HepG2 (cell line): ENCODE measurements at regions not wholly inside any gene's neighbourhood (a gene's known extent, or its start where the extent isn't known, plus 50 kb on each side); places are given as distances from the start of the nearest gene placed in this dataset.
A peak's percentile ranks its signal among the peaks of the same experiment; 100 is the strongest.

Source experiments
- AKAP8 ChIP-seq: sonication (generic); formaldehyde crosslinking; IDR thresholded peaks from 2 replicates; pipeline ENCODE4 v1.5.1; 2020; ENCODE audit warnings: mild to moderate bottlenecking, missing genetic modification reagents
- ARNTL ChIP-seq: sonication (generic); formaldehyde crosslinking; IDR thresholded peaks from 2 replicates; pipeline ENCODE4 v1.4.0; 2020; ENCODE audit warnings: mild to moderate bottlenecking, missing genetic modification reagents
- ATF1 ChIP-seq: IDR thresholded peaks from 2 replicates; pipeline ENCODE4 v1.6.1; 2016; ENCODE audit warnings: mild to moderate bottlenecking, control low read depth
- ATF3 ChIP-seq: sonication (generic); formaldehyde crosslinking; IDR thresholded peaks from 2 replicates; pipeline ENCODE4 v1.4.0; 2020; ENCODE audit warnings: missing genetic modification reagents
- FOXA1 ChIP-seq, 2 experiments: fragments of 450-650 bp in 1 of 2; sonication (generic) in 1 of 2; formaldehyde crosslinking in 1 of 2; IDR thresholded peaks; 2 replicates each; pipeline versions ENCODE4 v1.4.0 to v1.6.1; 2016 to 2020; ENCODE audit warnings: missing genetic modification reagents in 1 of 2
- KMT2B ChIP-seq: IDR thresholded peaks from 2 replicates; pipeline ENCODE4 v1.6.1; 2016; ENCODE audit warnings: missing genetic modification reagents, missing compliant biosample characterization
- PAF1 ChIP-seq: IDR thresholded peaks from 2 replicates; pipeline ENCODE4 v1.6.1; 2016; ENCODE audit warnings: missing genetic modification reagents, missing compliant biosample characterization
- PBX2 ChIP-seq: IDR thresholded peaks from 2 replicates; pipeline ENCODE4 v1.6.1; 2016; ENCODE audit warnings: control low read depth
- PHF5A ChIP-seq: IDR thresholded peaks from one replicate; pipeline ENCODE4 v1.6.1; 2018; ENCODE audit warnings: low read depth, missing genetic modification reagents; ENCODE audit not compliant: unreplicated experiment
- SALL1 ChIP-seq: sonication (generic); formaldehyde crosslinking; IDR thresholded peaks from 2 replicates; pipeline ENCODE4 v1.8.0; 2022; ENCODE audit warnings: mild to moderate bottlenecking, missing genetic modification reagents
- TGIF2 ChIP-seq: IDR thresholded peaks from 2 replicates; pipeline ENCODE4 v1.6.1; 2016; ENCODE audit warnings: control low read depth, missing compliant biosample characterization
- THRA ChIP-seq: sonication (generic); formaldehyde crosslinking; IDR thresholded peaks from 2 replicates; pipeline ENCODE4 v1.4.0; 2020; ENCODE audit warnings: missing genetic modification reagents, borderline replicate concordance
- ZBTB20 ChIP-seq: sonication (generic); formaldehyde crosslinking; IDR thresholded peaks from 2 replicates; pipeline ENCODE4 v1.8.1; 2023; ENCODE audit warnings: missing genetic modification reagents, low read depth, mild to moderate bottlenecking, borderline replicate concordance
- ZBTB38 ChIP-seq: sonication (generic); formaldehyde crosslinking; IDR thresholded peaks from 2 replicates; pipeline ENCODE4 v1.5.1; 2020; ENCODE audit warnings: mild to moderate bottlenecking, missing genetic modification reagents
- ZBTB8A ChIP-seq: sonication (generic); formaldehyde crosslinking; IDR thresholded peaks from 2 replicates; pipeline ENCODE4 v1.4.0; 2020; ENCODE audit warnings: mild to moderate bottlenecking, low read depth, missing genetic modification reagents, borderline replicate concordance
- ZNF232 ChIP-seq: sonication (generic); formaldehyde crosslinking; IDR thresholded peaks from 2 replicates; pipeline ENCODE4 v1.4.0; 2020; ENCODE audit warnings: missing genetic modification reagents, borderline replicate concordance
- ZNF296 ChIP-seq: sonication (generic); formaldehyde crosslinking; conservative IDR thresholded peaks from 2 replicates; pipeline ENCODE4 v1.5.0; 2020; ENCODE audit warnings: mild to moderate bottlenecking, missing genetic modification reagents
- ZNF333 ChIP-seq: sonication (generic); formaldehyde crosslinking; IDR thresholded peaks from 2 replicates; pipeline ENCODE4 v1.4.0; 2020; ENCODE audit warnings: mild to moderate bottlenecking, missing genetic modification reagents, borderline replicate concordance
- ZNF337 ChIP-seq: sonication (generic); formaldehyde crosslinking; IDR thresholded peaks from 2 replicates; pipeline ENCODE4 v1.5.1; 2020; ENCODE audit warnings: missing genetic modification reagents, low read depth, mild to moderate bottlenecking, borderline replicate concordance
- ZNF44 ChIP-seq: sonication (generic); formaldehyde crosslinking; IDR thresholded peaks from 2 replicates; pipeline ENCODE4 v1.5.1; 2020; ENCODE audit warnings: mild to moderate bottlenecking, missing genetic modification reagents
- ZNF441 ChIP-seq: sonication (generic); formaldehyde crosslinking; IDR thresholded peaks from 2 replicates; pipeline ENCODE4 v1.7.0; 2021; ENCODE audit warnings: missing genetic modification reagents, borderline replicate concordance
- ZNF510 ChIP-seq: sonication (generic); formaldehyde crosslinking; IDR thresholded peaks from 2 replicates; pipeline ENCODE4 v1.4.0; 2020; ENCODE audit warnings: low read depth, mild to moderate bottlenecking, missing genetic modification reagents
- ZNF563 ChIP-seq: sonication (generic); formaldehyde crosslinking; IDR thresholded peaks from 2 replicates; pipeline ENCODE4 v1.8.0; 2022; ENCODE audit warnings: mild to moderate bottlenecking, moderate library complexity, missing genetic modification reagents
- ZNF572 ChIP-seq: sonication (generic); formaldehyde crosslinking; IDR thresholded peaks from 2 replicates; pipeline ENCODE4 v1.5.1; 2020; ENCODE audit warnings: mild to moderate bottlenecking, missing genetic modification reagents
- ZNF577 ChIP-seq: sonication (generic); formaldehyde crosslinking; IDR thresholded peaks from 2 replicates; pipeline ENCODE4 v1.4.0; 2020; ENCODE audit warnings: mild to moderate bottlenecking, low read depth, missing genetic modification reagents, borderline replicate concordance
- ZNF709 ChIP-seq: sonication (generic); formaldehyde crosslinking; IDR thresholded peaks from 2 replicates; pipeline ENCODE4 v1.5.0; 2020; ENCODE audit warnings: mild to moderate bottlenecking, missing genetic modification reagents
- ZNF773 ChIP-seq: sonication (generic); formaldehyde crosslinking; IDR thresholded peaks from 2 replicates; pipeline ENCODE4 v1.4.0; 2020; ENCODE audit warnings: missing genetic modification reagents, borderline replicate concordance
- ZNF879 ChIP-seq: sonication (generic); formaldehyde crosslinking; IDR thresholded peaks from 2 replicates; pipeline ENCODE4 v1.8.1; 2023; ENCODE audit warnings: missing genetic modification reagents
- ZSCAN29 ChIP-seq: sonication (generic); formaldehyde crosslinking; conservative IDR thresholded peaks from 2 replicates; pipeline ENCODE4 v1.4.0; 2020; ENCODE audit warnings: mild to moderate bottlenecking, missing genetic modification reagents

GRCh38 chr21:39020751-39021477 lies 162.3 kb downstream of the PSMG1 start (continued):
- TF ChIP-seq ZNF44 (CRISPR knock-in tag) (no peak), ZNF232 (CRISPR knock-in tag) (no peak; the same call in 1 of the 2 replicates), TGIF2 (no peak; the same call in 1 of the 2 replicates), ZBTB20 (peak; percentile 59; the same call in 1 of the 2 replicates), PBX2 (CRISPR knock-in tag) (no peak), PHF5A (CRISPR knock-in tag) (no peak), ZNF572 (no peak), ZNF441 (CRISPR knock-in tag) (peak; percentile 58; the same call in 1 of the 2 replicates), ZNF879 (CRISPR knock-in tag) (0 out of 2 replicates have a peak, but pooled peaks have one; percentile 38), ZBTB38 (peak; percentile 90), FOXA1 (IDR thresholded peaks at IDR 0.05) (no peak), FOXA1 (CRISPR knock-in tag; IDR thresholded peaks at IDR 0.05) (no peak), ZNF773 (CRISPR knock-in tag) (no peak), ZNF709 (CRISPR knock-in tag) (no peak), ZBTB8A (no peak), ZNF337 (no peak), ZSCAN29 (CRISPR knock-in tag) (0 out of 2 replicates have a peak, but pooled peaks have one; percentile 54), ZNF333 (no peak), ZNF296 (CRISPR knock-in tag) (peak; percentile 71; the same call in 1 of the 2 replicates), ARNTL (CRISPR knock-in tag) (peak; percentile 55; the same call in 1 of the 2 replicates), ZNF577 (no peak), ATF3 (CRISPR knock-in tag) (peak; percentile 59; the same call in 1 of the 2 replicates), ATF1 (no peak), PAF1 (CRISPR knock-in tag) (no peak), THRA (CRISPR knock-in tag) (peak; percentile 18; the same call in 1 of the 2 replicates), KMT2B (CRISPR knock-in tag) (no peak), AKAP8 (CRISPR knock-in tag) (no peak; the same call in 1 of the 2 replicates), SALL1 (CRISPR knock-in tag) (peak; percentile 80), ZNF563 (CRISPR knock-in tag) (no peak), ZNF510 (CRISPR knock-in tag) (no peak)
